Endothelial cell of umbilical vein (primary cell): ENCODE measurements at regions not wholly inside any gene's neighbourhood (a gene's known extent, or its start where the extent isn't known, plus 50 kb on each side); places are given as distances from the start of the nearest gene placed in this dataset.

Source experiments
- BruUV-seq: library from RNA; stranded (reverse); fragments of 400-500 nt; replicated peaks from 2 replicates; lab custom pipeline; 2021; lab: Mats Ljungman, UMichigan
- CTCF ChIA-PET: fragments of 300-600, 350-600 bp; sonication (Branson Sonifier 250); formaldehyde crosslinking; loops from one replicate; lab custom pipeline; 2021; ENCODE audit warnings: antibody characterized with exemption, inconsistent platforms; lab: Charles Lee
- POLR2A ChIA-PET: fragments of 300-600, 350-600 bp; sonication (Branson Sonifier 250); formaldehyde crosslinking; loops from one replicate; lab custom pipeline; 2021; ENCODE audit warnings: antibody characterized with exemption, inconsistent platforms; lab: Charles Lee
- DNase-seq: peaks from one replicate; pipeline ENCODE4 v3.0.0-alpha.2; 2011; ENCODE audit warnings: low read depth, low spot score
- FAIRE-seq: peaks from 2 replicates; lab custom pipeline; 2011; peaks lifted over from hg19 to GRCh38; lab: Jason Lieb, UNC
- H2AFZ ChIP-seq: 2 replicates; pipeline ENCODE4 v1.6.0; 2012; ENCODE audit warnings: low read depth, low read length, control low read depth, inconsistent platforms
- H3K27ac ChIP-seq: 2 replicates; pipeline ENCODE4 v1.5.1; 2011; ENCODE audit warnings: low read depth, mild to moderate bottlenecking, control low read depth, low read length, moderate library complexity; ENCODE audit not compliant: insufficient read depth
- H3K27me3 ChIP-seq, 2 experiments: 2 replicates each; pipeline versions ENCODE4 v1.6.0 to v1.6.1; 2011; ENCODE audit warnings: low read length in 2 of 2, mixed read lengths in 1 of 2; ENCODE audit not compliant: control insufficient read depth in 2 of 2, insufficient read depth in 2 of 2
- H3K36me3 ChIP-seq, 2 experiments: 2 replicates in 1 of 2; 3 replicates in 1 of 2; pipeline ENCODE4 v1.5.1; 2011; ENCODE audit warnings: low read length in 2 of 2, mild to moderate bottlenecking in 1 of 2, moderate library complexity in 1 of 2; ENCODE audit not compliant: control insufficient read depth in 2 of 2, insufficient read depth in 2 of 2; ENCODE audit errors: extremely low read depth in 1 of 2
- H3K4me1 ChIP-seq: 3 replicates; pipeline ENCODE4 v1.5.1; 2011; ENCODE audit warnings: mild to moderate bottlenecking, low read length; ENCODE audit not compliant: control insufficient read depth, insufficient read depth; ENCODE audit errors: extremely low read depth
- H3K4me2 ChIP-seq: 2 replicates; pipeline ENCODE4 v1.6.1; 2011; ENCODE audit warnings: low read length, control low read depth, mixed read lengths; ENCODE audit not compliant: insufficient read depth
- H3K4me3 ChIP-seq, 3 experiments: fragments of 200-600 bp in 1 of 3; sonication (generic), shearing (Covaris generic) in 1 of 3; replicated peaks in 1 of 3; 2 replicates each; pipeline ENCODE4 v1.5.1; 2011 to 2016; ENCODE audit warnings: control low read depth in 3 of 3, low read length in 3 of 3, mild to moderate bottlenecking in 2 of 3, inconsistent platforms in 1 of 3, low read depth in 1 of 3, moderate library complexity in 1 of 3; ENCODE audit not compliant: insufficient read depth in 1 of 3
- H3K79me2 ChIP-seq: 2 replicates; pipeline ENCODE4 v1.6.0; 2012; ENCODE audit warnings: low read length, inconsistent platforms; ENCODE audit not compliant: control insufficient read depth, insufficient read depth
- H3K9ac ChIP-seq: replicated peaks from 2 replicates; pipeline ENCODE3; 2011; ENCODE audit warnings: low read length, control low read depth; ENCODE audit not compliant: insufficient read depth; ENCODE audit errors: extremely low read depth
- H3K9me1 ChIP-seq: replicated peaks from 3 replicates; pipeline ENCODE4 v1.6.0; 2011; ENCODE audit warnings: mild to moderate bottlenecking, low read length; ENCODE audit not compliant: control insufficient read depth, insufficient read depth; ENCODE audit errors: extremely low read depth
- H3K9me3 ChIP-seq: replicated peaks from 2 replicates; pipeline ENCODE4 v1.5.1; 2012; ENCODE audit warnings: low read length, inconsistent platforms; ENCODE audit not compliant: control insufficient read depth, insufficient read depth
- H4K20me1 ChIP-seq: replicated peaks from 2 replicates; pipeline ENCODE3; 2011; ENCODE audit warnings: mild to moderate bottlenecking, low read length; ENCODE audit not compliant: control insufficient read depth, insufficient read depth; ENCODE audit errors: extremely low read depth
- CTCF ChIP-seq, 2 donors: IDR thresholded peaks; 1 replicate in 1 of 2; 2 replicates in 1 of 2; pipeline ENCODE4 v1.5.1; 2011; ENCODE audit warnings: low read length in 2 of 2, mild to moderate bottlenecking in 2 of 2, moderate library complexity in 2 of 2, control low read depth in 1 of 2, inconsistent platforms in 1 of 2, low read depth in 1 of 2; ENCODE audit not compliant: insufficient read depth in 1 of 2; ENCODE audit errors: extremely low read depth in 1 of 2
- EZH2 ChIP-seq: IDR thresholded peaks from 2 replicates; pipeline ENCODE4 v1.6.1; 2012; ENCODE audit warnings: borderline replicate concordance, low read depth, mild to moderate bottlenecking, moderate library complexity, low read length, inconsistent platforms; ENCODE audit not compliant: severe bottlenecking
- FOS ChIP-seq: IDR thresholded peaks from 2 replicates; pipeline ENCODE4 v1.6.1; 2011; ENCODE audit warnings: mild to moderate bottlenecking, low read length, moderate library complexity, borderline replicate concordance; ENCODE audit not compliant: insufficient read depth
- GATA2 ChIP-seq: IDR thresholded peaks from 2 replicates; pipeline ENCODE4 v1.7.0; 2011; ENCODE audit warnings: low read depth, mild to moderate bottlenecking, moderate library complexity, mixed read lengths, low read length; ENCODE audit not compliant: insufficient read length, insufficient read depth
- JUN ChIP-seq: IDR thresholded peaks from 2 replicates; pipeline ENCODE4 v1.6.1; 2011; ENCODE audit warnings: borderline replicate concordance, low read depth; ENCODE audit not compliant: insufficient read length, insufficient read depth
- MAX ChIP-seq: IDR thresholded peaks from 2 replicates; pipeline ENCODE4 v1.6.1; 2011; ENCODE audit not compliant: insufficient read depth, insufficient read length
- MYC ChIP-seq: IDR thresholded peaks from one replicate; pipeline ENCODE4 v1.6.1; 2011; ENCODE audit warnings: mild to moderate bottlenecking, low read depth, low read length
- POLR2A ChIP-seq: IDR thresholded peaks from 2 replicates; pipeline ENCODE4 v1.6.1; 2012; ENCODE audit warnings: low read depth, mild to moderate bottlenecking, control low read depth, low read length
- POLR2AphosphoS5 ChIP-seq: IDR thresholded peaks from 2 replicates; pipeline ENCODE4 v1.6.1; 2012; ENCODE audit warnings: low read depth, mild to moderate bottlenecking, control low read depth, low read length, moderate library complexity; ENCODE audit not compliant: insufficient read depth
- dilution Hi-C: fragments of 300-500 bp; cut with MboI; formaldehyde crosslinking; loops from one replicate; pipeline ENCODE4 v1.15.0; 2019; ENCODE audit warnings: low sequenced_read_pairs; ENCODE audit not compliant: extremely low pct_ligation_motif_present
- intact Hi-C: fragments of 100-400 bp; cut with micrococcal nuclease; formaldehyde crosslinking; loops from one replicate; pipeline ENCODE4 v1.10.0; 2022

- Histone ChIP-seq H3K79me2 (no peaks in the 10 kb centered on the region), H3K9ac (no peak overlapping the region), H3K9me1 (no peaks in the 10 kb centered on the region), H3K4me3 (no peak overlapping the region), H3K27me3 (no peaks in the 10 kb centered on the region), H3K9me3 (no peaks in the 10 kb centered on the region), H3K36me3 (no peaks in the 10 kb centered on the region), H2AFZ (no peak overlapping the region), H3K27ac (no peak overlapping the region), H3K4me1 (no peaks in the 10 kb centered on the region), H4K20me1 (no peaks in the 10 kb centered on the region), H3K4me2 (no peak overlapping the region)
- no TSS peak for BruUV-seq
- DNase-seq (no peak), FAIRE-seq (no peak)
- ChIA-PET CTCF (no interaction called here), POLR2A (no interaction called here)
- dilution Hi-C loops (no loop called here), intact Hi-C loops (no loop called here)
- TF ChIP-seq FOS (no peak), POLR2A (no peak), POLR2AphosphoS5 (no peak)
Measured at GRCh38 chr2:17442334-17442733, 75.9 kb downstream of the RAD51AP2 start.

- Histone ChIP-seq H3K4me2 (no peak overlapping the region), H2AFZ (no peak overlapping the region), H3K27ac (no peak overlapping the region), H3K9me1 (no peaks in the 10 kb centered on the region), H3K27me3 (no peaks in the 10 kb centered on the region), H4K20me1 (no peaks in the 10 kb centered on the region), H3K9me3 (no peaks in the 10 kb centered on the region), H3K9ac (no peak overlapping the region), H3K79me2 (no peaks in the 10 kb centered on the region), H3K4me3 (no peak overlapping the region), H3K36me3 (no peaks in the 10 kb centered on the region), H3K4me1 (no peaks in the 10 kb centered on the region)
- POLR2A ChIA-PET = no interaction called here
- TF ChIP-seq JUN (no peak), GATA2 (no peak), EZH2 (no peak), MYC (no peak), FOS (no peak), MAX (no peak), POLR2AphosphoS5 (no peak), POLR2A (no peak), CTCF (IDR thresholded peaks at IDR 0.05; ENCODE audit: extremely low read depth in 1 of 2, insufficient read depth in 1 of 2, low read depth in 1 of 2, low read length in 2 of 2) (no peak)
- intact Hi-C loops (no loop called here), dilution Hi-C loops (no loop called here)
- CTCF ChIA-PET = no interaction called here
- FAIRE-seq (no peak), DNase-seq (no peak)
- no TSS peak for BruUV-seq
Measured at GRCh38 chr2:17441790-17442189, 76.5 kb downstream of the RAD51AP2 start.
